Loucy (cell line): ENCODE measurements at regions not wholly inside any gene's neighbourhood (a gene's known extent, or its start where the extent isn't known, plus 50 kb on each side); places are given as distances from the start of the nearest gene placed in this dataset.

Experiments
- EZH2phosphoT487 ChIP-seq: fragments of 200-600 bp; IDR thresholded peaks from 2 replicates; pipeline ENCODE4 v1.6.1; 2018; ENCODE audit warnings: antibody characterized with exemption, mild to moderate bottlenecking, moderate library complexity, borderline replicate concordance
- TF ChIP-seq, protein P1 (sequence below): fragments of 200-600 bp; sonication (generic); conservative IDR thresholded peaks from 2 replicates; pipeline ENCODE4 v1.5.1; 2014; ENCODE audit warnings: mild to moderate bottlenecking, antibody characterized with exemption, low read length

DNA sequence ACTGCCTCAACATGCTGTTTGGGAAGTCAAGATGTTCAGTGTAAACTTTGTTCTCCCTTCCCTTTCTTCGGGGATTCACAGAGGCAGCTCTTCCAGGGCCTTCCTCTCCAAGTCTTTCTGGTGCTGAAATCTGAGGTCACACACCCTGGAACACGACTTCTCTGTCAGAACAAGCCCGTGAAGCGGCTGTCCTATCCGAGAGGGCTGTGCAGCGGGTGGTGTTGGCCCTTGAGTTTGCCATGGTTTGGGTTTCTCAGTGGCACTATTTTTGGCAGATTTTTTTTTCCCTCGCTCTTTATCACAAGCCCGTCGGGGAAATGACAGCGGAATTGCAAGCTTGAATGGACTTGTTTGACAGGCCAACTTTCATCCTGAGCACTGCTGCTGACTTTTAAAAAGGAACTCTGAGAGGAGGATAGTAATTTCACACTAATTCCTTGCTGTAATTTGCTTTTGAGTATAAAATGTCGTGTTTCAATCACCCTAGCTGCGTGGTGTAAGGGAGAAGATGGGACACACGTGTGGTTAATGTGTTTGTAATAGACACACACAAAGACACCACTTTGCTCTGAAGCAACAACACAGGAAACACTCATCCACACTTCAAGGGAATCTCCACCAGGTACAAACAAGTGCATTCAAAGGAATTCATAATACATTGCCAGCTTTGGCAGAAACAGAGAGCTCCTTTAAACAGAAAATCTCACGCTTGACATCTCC lies 60.1 kb upstream of the TARBP1 start:
- TF ChIP-seq, protein P1, sequence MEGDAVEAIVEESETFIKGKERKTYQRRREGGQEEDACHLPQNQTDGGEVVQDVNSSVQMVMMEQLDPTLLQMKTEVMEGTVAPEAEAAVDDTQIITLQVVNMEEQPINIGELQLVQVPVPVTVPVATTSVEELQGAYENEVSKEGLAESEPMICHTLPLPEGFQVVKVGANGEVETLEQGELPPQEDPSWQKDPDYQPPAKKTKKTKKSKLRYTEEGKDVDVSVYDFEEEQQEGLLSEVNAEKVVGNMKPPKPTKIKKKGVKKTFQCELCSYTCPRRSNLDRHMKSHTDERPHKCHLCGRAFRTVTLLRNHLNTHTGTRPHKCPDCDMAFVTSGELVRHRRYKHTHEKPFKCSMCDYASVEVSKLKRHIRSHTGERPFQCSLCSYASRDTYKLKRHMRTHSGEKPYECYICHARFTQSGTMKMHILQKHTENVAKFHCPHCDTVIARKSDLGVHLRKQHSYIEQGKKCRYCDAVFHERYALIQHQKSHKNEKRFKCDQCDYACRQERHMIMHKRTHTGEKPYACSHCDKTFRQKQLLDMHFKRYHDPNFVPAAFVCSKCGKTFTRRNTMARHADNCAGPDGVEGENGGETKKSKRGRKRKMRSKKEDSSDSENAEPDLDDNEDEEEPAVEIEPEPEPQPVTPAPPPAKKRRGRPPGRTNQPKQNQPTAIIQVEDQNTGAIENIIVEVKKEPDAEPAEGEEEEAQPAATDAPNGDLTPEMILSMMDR: no peak
- TF ChIP-seq EZH2phosphoT487: no peak
